WTC11 (cell line): ENCODE measurements at regions not wholly inside any gene's neighbourhood (a gene's known extent, or its start where the extent isn't known, plus 50 kb on each side); places are given as distances from the start of the nearest gene placed in this dataset.

Experiments
- ATAC-seq: fragments of 200-7000 bp; cut with Tn5 transposase; 2 replicates; pipeline ENCODE4 v1.10.0; 2021; ENCODE audit warnings: mild to moderate bottlenecking, moderate library complexity
- CTCF ChIA-PET: fragments of 300-600 bp; sonication (Branson Sonifier 250); formaldehyde crosslinking; loops from one replicate; lab custom pipeline; 2021; ENCODE audit warnings: antibody characterized with exemption; lab: Charles Lee
- POLR2A ChIA-PET: fragments of 350-600 bp; sonication (Branson Sonifier 250); formaldehyde crosslinking; loops from one replicate; lab custom pipeline; 2021; ENCODE audit warnings: antibody characterized with exemption; lab: Charles Lee
- DNase-seq: peaks from one replicate; pipeline ENCODE4 v3.0.0; 2021; ENCODE audit warnings: low spot score
- H3K27ac Mint-ChIP-seq: 2 replicates; pipeline ENCODE4 v1.8.0; 2021; ENCODE audit warnings: mixed read lengths
- H3K27me3 Mint-ChIP-seq: 2 replicates; pipeline ENCODE4 v1.8.0; 2021; ENCODE audit warnings: low read depth, mild to moderate bottlenecking, moderate library complexity, mixed read lengths
- H3K36me3 Mint-ChIP-seq: 2 replicates; pipeline ENCODE4 v1.8.0; 2021; ENCODE audit warnings: mixed read lengths
- H3K4me1 Mint-ChIP-seq: 2 replicates; pipeline ENCODE4 v1.8.0; 2022; ENCODE audit warnings: mixed read lengths
- H3K4me3 Mint-ChIP-seq: 2 replicates; pipeline ENCODE4 v1.8.0; 2021; ENCODE audit warnings: mild to moderate bottlenecking, moderate library complexity, mixed read lengths
- H3K9me3 Mint-ChIP-seq: 2 replicates; pipeline ENCODE4 v1.8.0; 2021; ENCODE audit warnings: mixed read lengths
- ATF2 ChIP-seq: sonication (generic); formaldehyde crosslinking; IDR thresholded peaks from 2 replicates; pipeline ENCODE4 v1.8.1; 2022; ENCODE audit warnings: low read depth, missing genetic modification reagents, borderline replicate concordance
- ATF6 ChIP-seq: sonication (generic); formaldehyde crosslinking; IDR thresholded peaks from 2 replicates; pipeline ENCODE4 v1.8.1; 2023; ENCODE audit warnings: mild to moderate bottlenecking, missing genetic modification reagents
- CBFB ChIP-seq: sonication (generic); formaldehyde crosslinking; IDR thresholded peaks from 2 replicates; pipeline ENCODE4 v1.8.1; 2022; ENCODE audit warnings: mild to moderate bottlenecking, low read depth, missing genetic modification reagents
- CDX4 ChIP-seq: fragments of 250-450 bp; sonication (Bioruptor Pico); IDR thresholded peaks from 2 replicates; pipeline ENCODE4 v1.9.0; 2021; ENCODE audit warnings: moderate library complexity, mild to moderate bottlenecking, inconsistent platforms, borderline replicate concordance
- ELF4 ChIP-seq: sonication (generic); formaldehyde crosslinking; IDR thresholded peaks from 2 replicates; pipeline ENCODE4 v1.8.1; 2022; ENCODE audit warnings: low read depth, mild to moderate bottlenecking, moderate library complexity, missing genetic modification reagents
- FOXJ3 ChIP-seq: sonication (generic); formaldehyde crosslinking; IDR thresholded peaks from 2 replicates; pipeline ENCODE4 v1.9.0; 2021; ENCODE audit warnings: missing genetic modification reagents, mild to moderate bottlenecking, borderline replicate concordance
- GABPB1 ChIP-seq: sonication (generic); formaldehyde crosslinking; IDR thresholded peaks from 2 replicates; pipeline ENCODE4 v1.8.1; 2023; ENCODE audit warnings: mild to moderate bottlenecking, missing genetic modification reagents
- GTF2I ChIP-seq: fragments of 250-450 bp; sonication (Bioruptor Pico); conservative IDR thresholded peaks from 2 replicates; pipeline ENCODE4 v1.4.0; 2021; ENCODE audit warnings: mild to moderate bottlenecking
- MYBL2 ChIP-seq: sonication (generic); formaldehyde crosslinking; IDR thresholded peaks from 2 replicates; pipeline ENCODE4 v1.8.1; 2023; ENCODE audit warnings: mild to moderate bottlenecking, moderate library complexity, missing genetic modification reagents
- NFE2L1 ChIP-seq: sonication (generic); formaldehyde crosslinking; IDR thresholded peaks from 2 replicates; pipeline ENCODE4 v1.8.1; 2023; ENCODE audit warnings: missing genetic modification reagents
- NFYB ChIP-seq: sonication (generic); formaldehyde crosslinking; conservative IDR thresholded peaks from 2 replicates; pipeline ENCODE4 v1.8.0; 2022; ENCODE audit warnings: low read depth, missing genetic modification reagents
- NR3C1 ChIP-seq: sonication (generic); formaldehyde crosslinking; conservative IDR thresholded peaks from 2 replicates; pipeline ENCODE4 v1.8.1; 2023; ENCODE audit warnings: low read depth, mild to moderate bottlenecking, missing genetic modification reagents
- OVOL2 ChIP-seq: fragments of 250-450 bp; sonication (Bioruptor Pico); IDR thresholded peaks from 2 replicates; pipeline ENCODE4 v1.9.0; 2021; ENCODE audit warnings: mild to moderate bottlenecking, borderline replicate concordance
- TCF7 ChIP-seq: sonication (generic); formaldehyde crosslinking; IDR thresholded peaks from 2 replicates; pipeline ENCODE4 v1.8.0; 2022; ENCODE audit warnings: mild to moderate bottlenecking, low read depth, missing genetic modification reagents, moderate library complexity
- ZBTB43 ChIP-seq: sonication (generic); formaldehyde crosslinking; IDR thresholded peaks from 2 replicates; pipeline ENCODE4 v1.8.1; 2023; ENCODE audit warnings: mild to moderate bottlenecking, missing genetic modification reagents
- ZMAT4 ChIP-seq: fragments of 250-450 bp; sonication (Bioruptor Pico); IDR thresholded peaks from 2 replicates; pipeline ENCODE4 v1.9.0; 2021; ENCODE audit warnings: mild to moderate bottlenecking
- ZNF425 ChIP-seq: fragments of 250-450 bp; sonication (Bioruptor Pico); conservative IDR thresholded peaks from 2 replicates; pipeline ENCODE4 v1.9.0; 2021; ENCODE audit warnings: mild to moderate bottlenecking
- ZNF532 ChIP-seq: fragments of 250-450 bp; sonication (Bioruptor Pico); IDR thresholded peaks from 2 replicates; pipeline ENCODE4 v1.9.0; 2021; ENCODE audit warnings: mild to moderate bottlenecking, borderline replicate concordance

- no peak for TF ChIP-seq ZMAT4 (CRISPR knock-in tag)
- no peak for TF ChIP-seq ATF2 (CRISPR knock-in tag)
- TF ChIP-seq GABPB1, result no peak
- no peak for TF ChIP-seq ELF4 (CRISPR knock-in tag)
- TF ChIP-seq MYBL2 (CRISPR knock-in tag), result no peak
- no peak for TF ChIP-seq TCF7 (CRISPR knock-in tag)
- TF ChIP-seq NR3C1, result no peak
- no peak for TF ChIP-seq CDX4 (CRISPR knock-in tag)
- TF ChIP-seq NFE2L1, result no peak
- TF ChIP-seq NFYB (CRISPR knock-in tag), result no peak
- no peak for TF ChIP-seq CBFB (CRISPR knock-in tag)
- TF ChIP-seq ATF6 (CRISPR knock-in tag), result no peak
- TF ChIP-seq ZNF532 (CRISPR knock-in tag), result no peak
- TF ChIP-seq ZBTB43 (CRISPR knock-in tag), result no peak
- TF ChIP-seq GTF2I (CRISPR knock-in tag), result no peak
- TF ChIP-seq OVOL2, result no peak
- TF ChIP-seq FOXJ3 (CRISPR knock-in tag), result no peak
- no peak for TF ChIP-seq ZNF425
Measured at GRCh38 chr2:146038014-146038413, 1518.1 kb upstream of the ZEB2 start.

More at GRCh38 chr2:146038014-146038413, 1518.1 kb upstream of the ZEB2 start:
- no peak overlapping the region for H3K27ac Mint-ChIP-seq
- peaks cover 21% of the 10 kb centered on the region for H3K4me1 Mint-ChIP-seq
- ChIA-PET CTCF (no interaction called here), POLR2A (no interaction called here)
- ATAC-seq, result no peak
- H3K4me3 Mint-ChIP-seq, result no peak overlapping the region
- H3K9me3 Mint-ChIP-seq, result no peaks in the 10 kb centered on the region
- no peaks in the 10 kb centered on the region for H3K27me3 Mint-ChIP-seq
- no peak for DNase-seq
- H3K36me3 Mint-ChIP-seq, result no peaks in the 10 kb centered on the region
